ENCODE measurements at regions not wholly inside any gene's neighbourhood (a gene's known extent, or its start where the extent isn't known, plus 50 kb on each side); places are given as distances from the start of the nearest gene placed in this dataset.

DNA sequence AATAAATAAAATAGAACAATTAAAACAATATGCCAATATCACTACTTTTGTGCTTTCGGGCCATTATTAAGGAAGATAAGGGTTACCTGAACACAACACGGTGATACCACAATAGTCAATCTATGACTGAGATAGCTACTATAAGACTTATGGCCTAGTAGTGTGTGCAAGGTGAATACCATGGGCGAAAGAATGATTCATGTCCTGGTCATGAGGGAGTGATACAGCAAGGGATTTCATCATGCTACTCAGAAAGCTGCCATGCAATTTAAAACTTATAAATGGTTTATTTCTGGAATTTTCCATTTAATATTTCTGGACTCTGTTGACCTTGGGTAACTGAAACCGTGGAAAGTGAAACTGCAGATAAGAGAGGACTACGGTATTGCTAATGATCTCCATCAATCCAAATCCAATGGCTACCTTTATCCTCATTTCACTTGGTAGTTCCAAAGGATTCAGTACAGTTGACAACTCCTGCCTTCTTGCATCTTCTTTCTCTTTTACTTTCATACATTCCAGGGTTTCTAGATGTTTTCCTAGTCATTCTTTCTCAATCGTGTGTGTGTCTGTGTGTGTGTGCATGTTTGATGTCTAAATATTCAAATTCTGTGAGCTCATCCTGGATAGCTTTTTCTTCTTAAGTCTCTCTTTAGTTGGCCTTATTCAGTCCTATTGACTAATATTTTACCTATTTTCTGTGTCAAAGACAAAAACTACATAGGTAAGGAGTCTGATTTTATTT is 100.5 kb upstream of the MAGI2 start:
- TF ChIP-seq, protein P1, sequence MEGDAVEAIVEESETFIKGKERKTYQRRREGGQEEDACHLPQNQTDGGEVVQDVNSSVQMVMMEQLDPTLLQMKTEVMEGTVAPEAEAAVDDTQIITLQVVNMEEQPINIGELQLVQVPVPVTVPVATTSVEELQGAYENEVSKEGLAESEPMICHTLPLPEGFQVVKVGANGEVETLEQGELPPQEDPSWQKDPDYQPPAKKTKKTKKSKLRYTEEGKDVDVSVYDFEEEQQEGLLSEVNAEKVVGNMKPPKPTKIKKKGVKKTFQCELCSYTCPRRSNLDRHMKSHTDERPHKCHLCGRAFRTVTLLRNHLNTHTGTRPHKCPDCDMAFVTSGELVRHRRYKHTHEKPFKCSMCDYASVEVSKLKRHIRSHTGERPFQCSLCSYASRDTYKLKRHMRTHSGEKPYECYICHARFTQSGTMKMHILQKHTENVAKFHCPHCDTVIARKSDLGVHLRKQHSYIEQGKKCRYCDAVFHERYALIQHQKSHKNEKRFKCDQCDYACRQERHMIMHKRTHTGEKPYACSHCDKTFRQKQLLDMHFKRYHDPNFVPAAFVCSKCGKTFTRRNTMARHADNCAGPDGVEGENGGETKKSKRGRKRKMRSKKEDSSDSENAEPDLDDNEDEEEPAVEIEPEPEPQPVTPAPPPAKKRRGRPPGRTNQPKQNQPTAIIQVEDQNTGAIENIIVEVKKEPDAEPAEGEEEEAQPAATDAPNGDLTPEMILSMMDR (IDR thresholded peaks at IDR 0.05; ENCODE audit: extremely low read depth in 1 of 2, insufficient read depth in 1 of 2, low read depth in 1 of 2, low read length in 2 of 2), result no peak
- TF ChIP-seq POLR2AphosphoS5 (IDR thresholded peaks at IDR 0.05; ENCODE audit: insufficient read depth, low read depth, low read length), result no peak
- no peak for TF ChIP-seq JUN (IDR thresholded peaks at IDR 0.05; ENCODE audit: borderline replicate concordance, insufficient read depth, insufficient read length, low read depth)
- TF ChIP-seq POLR2A (IDR thresholded peaks at IDR 0.05; ENCODE audit: low read depth, low read length), result no peak
- TF ChIP-seq MYC (IDR thresholded peaks at IDR 0.05; ENCODE audit: low read depth, low read length), result no peak

Data from endothelial cell of umbilical vein (primary cell).